Left ventricle myocardium inferior (tissue), 1 donor: ENCODE measurements at regions not wholly inside any gene's neighbourhood (a gene's known extent, or its start where the extent isn't known, plus 50 kb on each side); places are given as distances from the start of the nearest gene placed in this dataset.

ENCODE experiments used
- DNase-seq: peaks from one replicate; pipeline ENCODE4 v3.0.0-alpha.2; 2020
- H3K27ac ChIP-seq: fragments of 200-600 bp; replicated peaks from 2 replicates; pipeline ENCODE4 v1.8.0; 2021
- H3K27me3 ChIP-seq: fragments of 200-600 bp; 2 replicates; pipeline ENCODE4 v1.8.0; 2021; ENCODE audit warnings: low read depth
- H3K36me3 ChIP-seq: fragments of 200-600 bp; 2 replicates; pipeline ENCODE4 v1.8.0; 2021
- H3K4me1 ChIP-seq: fragments of 200-600 bp; 2 replicates; pipeline ENCODE4 v1.8.0; 2021
- H3K4me3 ChIP-seq: fragments of 200-600 bp; 2 replicates; pipeline ENCODE4 v1.8.0; 2021; ENCODE audit warnings: mild to moderate bottlenecking, moderate library complexity
- H3K9me3 ChIP-seq: fragments of 200-600 bp; replicated peaks from 2 replicates; pipeline ENCODE4 v1.8.0; 2021
- CTCF ChIP-seq: fragments of 200-600 bp; IDR thresholded peaks from 2 replicates; pipeline ENCODE4 v1.8.0; 2021; ENCODE audit warnings: antibody characterized with exemption, mild to moderate bottlenecking, borderline replicate concordance
- intact Hi-C: fragments of 100-400 bp; cut with micrococcal nuclease; formaldehyde crosslinking; loops from one replicate; pipeline ENCODE4 v1.11.0; 2022
- donor health status: DM: no; HTN: yes; CAD: no; lungs with severe emphysema.

GRCh38 chr9:73065439-73065838, 86.2 kb upstream of the ANXA1 start:
- TF ChIP-seq CTCF = no peak
- intact Hi-C loops = no loop called here
- H3K4me3 ChIP-seq = no peak overlapping the region
- H3K27me3 ChIP-seq = no peaks in the 10 kb centered on the region
- no peak overlapping the region for H3K27ac ChIP-seq
- DNase-seq = no peak
- no peaks in the 10 kb centered on the region for H3K36me3 ChIP-seq
- H3K9me3 ChIP-seq = no peaks in the 10 kb centered on the region
- H3K4me1 ChIP-seq = no peaks in the 10 kb centered on the region

GRCh38 chr9:73064315-73064714, 87.3 kb upstream of the ANXA1 start:
- Histone ChIP-seq H3K4me3 (no peak overlapping the region), H3K27ac (no peak overlapping the region), H3K36me3 (no peaks in the 10 kb centered on the region), H3K27me3 (no peaks in the 10 kb centered on the region), H3K4me1 (no peaks in the 10 kb centered on the region), H3K9me3 (no peaks in the 10 kb centered on the region)
- no peak for TF ChIP-seq CTCF
- DNase-seq = no peak
- intact Hi-C loops = no loop called here

- no peak for TF ChIP-seq CTCF
- H3K9me3 ChIP-seq = no peaks in the 10 kb centered on the region
- intact Hi-C loops = no loop called here
- no peak overlapping the region for H3K27ac ChIP-seq
- H3K27me3 ChIP-seq = no peaks in the 10 kb centered on the region
- no peaks in the 10 kb centered on the region for H3K36me3 ChIP-seq
- H3K4me1 ChIP-seq = no peaks in the 10 kb centered on the region
- no peak overlapping the region for H3K4me3 ChIP-seq
- DNase-seq = no peak
These were observed 90.5 kb upstream of the ANXA1 start for GRCh38 chr9:73061146-73061545.

GRCh38 chr9:73059247-73059646, 92.4 kb upstream of the ANXA1 start:
- H3K27me3 ChIP-seq = no peaks in the 10 kb centered on the region
- no peaks in the 10 kb centered on the region for H3K9me3 ChIP-seq

GRCh38 chr9:73056245-73056644, 95.4 kb upstream of the ANXA1 start:
- H3K27me3 ChIP-seq = no peaks in the 10 kb centered on the region
- H3K36me3 ChIP-seq = no peaks in the 10 kb centered on the region
- H3K4me3 ChIP-seq = no peak overlapping the region
- no peaks in the 10 kb centered on the region for H3K9me3 ChIP-seq
- no peak for TF ChIP-seq CTCF
- no peak overlapping the region for H3K27ac ChIP-seq
- DNase-seq = no peak
- intact Hi-C loops = no loop called here
- peaks cover under 1% of the 10 kb centered on the region for H3K4me1 ChIP-seq

More at GRCh38 chr9:73059247-73059646, 92.4 kb upstream of the ANXA1 start:
- Histone ChIP-seq H3K4me3 (no peak overlapping the region), H3K4me1 (no peaks in the 10 kb centered on the region), H3K27ac (no peak overlapping the region), H3K36me3 (no peaks in the 10 kb centered on the region)
- no peak for TF ChIP-seq CTCF
- intact Hi-C loops = no loop called here
- DNase-seq = no peak

- intact Hi-C loops = no loop called here
- no peak for DNase-seq
- H3K27ac ChIP-seq = no peak overlapping the region
- no peaks in the 10 kb centered on the region for H3K36me3 ChIP-seq
- peaks cover 15% of the 10 kb centered on the region for H3K4me1 ChIP-seq
- TF ChIP-seq CTCF = no peak
- H3K9me3 ChIP-seq = no peaks in the 10 kb centered on the region
- no peak overlapping the region for H3K4me3 ChIP-seq
- H3K27me3 ChIP-seq = no peaks in the 10 kb centered on the region
These were observed 97.6 kb upstream of the ANXA1 start for GRCh38 chr9:73054091-73054490.
